ENCODE measurements at regions not wholly inside any gene's neighbourhood (a gene's known extent, or its start where the extent isn't known, plus 50 kb on each side); places are given as distances from the start of the nearest gene placed in this dataset.
A peak's percentile ranks its signal among the peaks of the same experiment; 100 is the strongest.
"Not testable (repeated sequence)": the region's sequence is repeated elsewhere in the genome, so short reads cannot be mapped to it uniquely, and the experiment has no call there.

DNA sequence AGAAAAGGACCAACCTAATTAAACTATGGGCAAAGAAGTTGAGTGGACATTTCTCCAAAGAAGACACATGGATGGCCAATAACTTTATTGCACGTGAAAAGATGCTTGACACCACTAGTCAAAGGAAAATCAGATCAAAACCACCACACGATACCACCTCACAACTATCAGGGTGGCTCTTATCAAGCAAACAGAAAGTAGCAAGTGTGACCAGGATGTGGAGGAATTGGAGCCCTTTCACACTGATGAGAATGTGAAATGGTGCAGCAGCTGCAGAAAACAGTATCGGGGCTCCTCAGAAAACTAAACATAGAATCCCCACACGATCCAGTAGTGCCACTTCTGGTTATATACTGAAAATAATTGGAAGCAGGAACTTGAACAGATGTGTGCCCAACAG, 72.2 kb upstream of the ALKAL2 start:
- TF ChIP-seq, protein P1, sequence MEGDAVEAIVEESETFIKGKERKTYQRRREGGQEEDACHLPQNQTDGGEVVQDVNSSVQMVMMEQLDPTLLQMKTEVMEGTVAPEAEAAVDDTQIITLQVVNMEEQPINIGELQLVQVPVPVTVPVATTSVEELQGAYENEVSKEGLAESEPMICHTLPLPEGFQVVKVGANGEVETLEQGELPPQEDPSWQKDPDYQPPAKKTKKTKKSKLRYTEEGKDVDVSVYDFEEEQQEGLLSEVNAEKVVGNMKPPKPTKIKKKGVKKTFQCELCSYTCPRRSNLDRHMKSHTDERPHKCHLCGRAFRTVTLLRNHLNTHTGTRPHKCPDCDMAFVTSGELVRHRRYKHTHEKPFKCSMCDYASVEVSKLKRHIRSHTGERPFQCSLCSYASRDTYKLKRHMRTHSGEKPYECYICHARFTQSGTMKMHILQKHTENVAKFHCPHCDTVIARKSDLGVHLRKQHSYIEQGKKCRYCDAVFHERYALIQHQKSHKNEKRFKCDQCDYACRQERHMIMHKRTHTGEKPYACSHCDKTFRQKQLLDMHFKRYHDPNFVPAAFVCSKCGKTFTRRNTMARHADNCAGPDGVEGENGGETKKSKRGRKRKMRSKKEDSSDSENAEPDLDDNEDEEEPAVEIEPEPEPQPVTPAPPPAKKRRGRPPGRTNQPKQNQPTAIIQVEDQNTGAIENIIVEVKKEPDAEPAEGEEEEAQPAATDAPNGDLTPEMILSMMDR (IDR thresholded peaks at IDR 0.05; ENCODE audit: insufficient read depth, low read depth, low read length), result no peak
- DNase-seq (ENCODE audit: low read depth), result no peak
- no peak overlapping the region for H3K4me3 ChIP-seq (ENCODE audit: low read depth, low read length)

DNA sequence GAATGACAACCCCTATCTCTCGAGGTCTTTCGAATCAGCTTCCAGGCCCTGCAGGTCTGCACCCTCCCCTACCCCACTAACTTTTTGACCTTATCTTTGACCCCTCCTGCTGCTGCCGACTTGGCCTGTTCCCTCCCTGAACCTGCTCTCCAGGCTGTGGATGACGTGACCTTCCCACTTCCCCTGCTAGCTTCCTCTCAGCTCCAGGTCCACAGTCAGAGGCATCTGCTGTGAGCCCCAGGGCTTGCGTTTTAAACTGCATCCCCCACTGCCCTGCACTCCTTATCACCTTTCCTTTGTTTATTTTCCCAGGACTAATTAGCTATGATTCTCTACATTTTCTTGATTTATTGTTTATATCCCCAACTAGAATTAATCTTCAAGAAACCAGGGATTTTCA, 71.2 kb upstream of the ALKAL2 start:
- DNase-seq (ENCODE audit: low read depth), result no peak
- no peak overlapping the region for H3K4me3 ChIP-seq (ENCODE audit: low read depth, low read length)
- TF ChIP-seq, protein P1 (IDR thresholded peaks at IDR 0.05; ENCODE audit: insufficient read depth, low read depth, low read length), result no peak

DNA sequence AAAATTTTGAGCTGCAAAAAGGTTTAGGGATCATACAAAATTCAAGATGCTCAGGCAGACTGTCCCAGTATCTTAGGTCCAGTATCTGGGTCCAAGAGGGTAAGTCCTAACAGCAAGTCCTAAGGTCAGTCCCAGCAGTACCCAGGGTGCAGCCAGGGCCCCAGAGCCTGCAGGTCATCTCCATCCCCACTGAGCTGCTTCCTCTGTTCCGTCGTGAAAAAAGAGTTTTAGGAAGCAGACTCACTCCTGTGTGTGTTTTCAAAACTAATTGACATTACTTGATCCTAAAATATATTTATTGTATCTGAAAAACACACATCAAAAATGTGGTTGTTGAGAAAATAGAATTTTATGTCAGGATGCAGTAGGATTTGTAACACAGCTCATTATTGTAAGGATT, 69.9 kb upstream of the ALKAL2 start:
- no peak for DNase-seq (ENCODE audit: low read depth)
- TF ChIP-seq, protein P1 (IDR thresholded peaks at IDR 0.05; ENCODE audit: insufficient read depth, low read depth, low read length), result no peak
- H3K4me3 ChIP-seq (ENCODE audit: low read depth, low read length), result no peak overlapping the region

DNA sequence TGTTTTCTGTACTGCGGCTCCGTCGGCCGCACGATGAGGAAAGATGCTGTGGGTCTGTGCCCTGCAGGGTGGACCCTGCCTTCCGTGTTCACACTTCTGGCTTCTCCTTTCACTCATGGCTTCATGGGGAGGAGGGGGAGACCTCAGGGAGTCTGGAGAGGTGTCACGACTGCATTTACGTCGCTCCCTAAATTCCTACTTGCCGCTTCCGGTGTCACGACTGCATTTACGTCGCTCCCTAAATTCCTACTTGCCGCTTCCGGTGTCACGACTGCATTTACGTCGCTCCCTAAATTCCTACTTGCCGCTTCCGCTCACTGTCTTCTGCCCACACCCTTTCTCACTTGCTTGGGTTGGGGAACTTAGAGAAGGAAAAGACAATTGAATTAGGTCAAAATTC, 68.4 kb upstream of the ALKAL2 start:
- not testable (repeated sequence) for DNase-seq (ENCODE audit: low read depth); H3K4me3 ChIP-seq (ENCODE audit: low read depth, low read length)

DNA sequence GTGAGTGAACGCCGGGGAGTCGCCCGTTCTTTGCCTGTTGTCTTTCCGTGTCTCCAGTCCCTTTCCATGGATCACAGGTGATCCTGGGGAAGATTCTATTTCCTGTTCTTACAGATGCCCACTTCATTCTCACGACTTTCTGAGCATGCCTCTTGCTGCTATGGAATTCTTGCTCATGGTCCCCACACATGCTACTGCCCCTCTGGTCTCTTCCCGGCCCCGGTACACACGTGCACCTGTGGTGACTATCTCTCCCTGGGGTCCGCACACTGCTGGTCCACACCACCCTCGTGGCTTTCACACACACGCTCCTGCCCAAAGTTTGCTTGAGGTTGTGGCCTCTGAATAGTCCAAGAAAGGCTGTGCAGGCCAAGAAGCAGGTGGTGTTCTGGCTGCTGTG, 67.9 kb upstream of the ALKAL2 start:
- no peak for DNase-seq (ENCODE audit: low read depth)
- H3K4me3 ChIP-seq (ENCODE audit: low read depth, low read length), result no peak overlapping the region
- TF ChIP-seq, protein P1 (IDR thresholded peaks at IDR 0.05; ENCODE audit: insufficient read depth, low read depth, low read length), result no peak

DNA sequence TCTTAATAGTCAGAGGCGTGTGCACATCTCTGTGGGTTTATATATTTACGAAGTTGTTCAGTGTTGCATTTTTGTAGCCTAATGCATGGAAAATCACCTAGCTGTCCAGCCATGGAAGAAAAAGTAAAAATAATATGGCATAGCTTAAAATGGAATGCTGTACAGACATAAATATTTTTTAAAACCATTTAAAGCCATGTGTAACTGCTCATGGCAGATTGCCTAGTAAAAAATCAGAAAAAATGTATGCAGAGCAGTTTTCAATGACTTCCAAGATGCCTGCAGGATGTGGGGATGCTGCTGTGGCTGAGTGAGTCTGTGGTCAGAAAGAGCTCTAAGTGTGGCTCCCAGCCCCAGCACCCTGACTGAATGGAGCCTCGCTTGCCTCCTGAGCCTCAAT, 64.8 kb upstream of the ALKAL2 start:
- DNase-seq (ENCODE audit: low read depth), result no peak
- TF ChIP-seq, protein P1 (IDR thresholded peaks at IDR 0.05; ENCODE audit: insufficient read depth, low read depth, low read length), result no peak
- no peak overlapping the region for H3K4me3 ChIP-seq (ENCODE audit: low read depth, low read length)

DNA sequence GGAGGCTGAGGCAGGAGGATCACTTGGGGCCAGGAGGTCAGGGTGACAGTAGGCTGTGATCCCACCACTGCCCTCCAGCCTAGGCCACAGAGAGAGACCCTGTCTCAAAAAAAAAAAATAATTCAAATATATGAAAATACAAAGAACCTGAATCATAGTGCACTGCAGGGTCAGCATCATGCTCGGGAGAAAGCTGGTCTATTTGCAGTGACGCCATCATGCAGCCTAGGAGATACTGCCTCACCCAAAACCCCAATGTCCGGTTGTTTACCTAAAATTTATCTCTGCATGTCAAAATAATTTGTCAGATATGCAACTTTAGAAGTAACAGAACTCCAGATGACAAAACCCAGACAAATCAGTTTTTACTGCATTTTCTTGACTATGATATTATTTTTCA, 61.5 kb upstream of the ALKAL2 start:
- TF ChIP-seq, protein P1 (IDR thresholded peaks at IDR 0.05; ENCODE audit: insufficient read depth, low read depth, low read length), result no peak
- peak; percentile 44 for DNase-seq (ENCODE audit: low read depth)
- H3K4me3 ChIP-seq (ENCODE audit: low read depth, low read length), result no peak overlapping the region

All from fibroblast of villous mesenchyme (primary cell).